ENCODE measurements at regions not wholly inside any gene's neighbourhood (a gene's known extent, or its start where the extent isn't known, plus 50 kb on each side); places are given as distances from the start of the nearest gene placed in this dataset.

DNA sequence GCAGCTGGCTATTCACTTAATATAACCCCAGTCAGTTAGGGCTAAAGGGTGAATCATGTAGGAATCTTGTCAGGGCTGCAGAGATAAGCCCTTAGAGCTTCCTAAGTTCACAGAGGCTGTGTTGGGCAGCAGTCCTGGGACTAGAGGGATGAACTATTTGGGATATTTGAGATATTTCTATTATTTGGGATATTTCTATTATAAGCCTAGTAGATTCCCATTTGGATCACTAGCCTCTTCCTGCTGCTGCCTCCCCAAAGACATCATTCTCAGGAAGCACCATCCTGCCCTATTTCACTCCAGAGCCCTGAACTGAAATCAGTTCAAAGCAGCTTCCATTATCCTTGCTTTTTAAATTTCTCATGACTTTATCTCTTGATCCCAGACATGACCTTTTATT lies 501.3 kb downstream of the NUF2 start:
- DNase-seq: no peak

GRCh38 chr1:163824006-163824405 lies 502.3 kb downstream of the NUF2 start:
- no peak for DNase-seq

GRCh38 chr1:163824490-163824889 lies 502.7 kb downstream of the NUF2 start:
- no peak for DNase-seq

DNA sequence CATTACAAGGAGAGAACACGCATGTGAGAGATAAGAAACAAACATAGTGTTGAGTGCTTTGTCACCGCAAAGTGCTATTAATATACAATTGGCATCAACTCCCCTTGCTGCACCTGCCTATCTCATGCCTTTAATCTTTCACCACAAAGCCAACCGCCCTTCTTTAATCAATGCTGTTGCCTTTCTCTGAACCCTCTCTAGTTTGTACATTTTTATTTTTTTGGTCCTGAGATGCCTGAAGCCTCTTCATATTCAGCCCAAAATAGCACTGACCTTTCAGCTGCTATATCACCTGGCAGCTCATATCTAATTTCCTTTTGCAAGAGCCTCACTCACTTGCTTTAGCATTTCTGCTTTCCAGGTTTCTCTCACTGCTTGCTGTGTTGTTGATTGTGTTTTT lies 504.7 kb downstream of the NUF2 start:
- DNase-seq: no peak

GRCh38 chr1:163834778-163835177 lies 513.0 kb downstream of the NUF2 start:
- DNase-seq: no peak

DNA sequence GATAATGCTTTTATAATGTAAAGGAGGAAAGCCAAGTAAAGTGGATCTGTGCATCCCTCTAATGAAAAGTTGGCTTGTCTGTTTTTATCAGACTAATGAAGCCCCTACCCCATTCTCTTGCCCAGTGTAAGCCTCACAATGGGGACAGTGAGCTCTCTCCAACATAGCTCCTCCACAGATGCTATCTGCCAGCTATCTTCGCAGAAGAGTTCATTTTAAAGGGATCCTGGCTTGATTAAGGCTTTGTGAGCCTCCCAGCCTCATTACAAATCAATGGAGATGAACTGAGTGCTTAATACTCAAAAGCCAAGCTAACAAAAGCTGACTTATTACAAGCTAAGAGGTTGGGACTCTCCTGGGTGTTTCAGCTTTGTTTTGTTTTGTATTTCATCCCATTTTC lies 514.7 kb downstream of the NUF2 start:
- no peak for DNase-seq

DNA sequence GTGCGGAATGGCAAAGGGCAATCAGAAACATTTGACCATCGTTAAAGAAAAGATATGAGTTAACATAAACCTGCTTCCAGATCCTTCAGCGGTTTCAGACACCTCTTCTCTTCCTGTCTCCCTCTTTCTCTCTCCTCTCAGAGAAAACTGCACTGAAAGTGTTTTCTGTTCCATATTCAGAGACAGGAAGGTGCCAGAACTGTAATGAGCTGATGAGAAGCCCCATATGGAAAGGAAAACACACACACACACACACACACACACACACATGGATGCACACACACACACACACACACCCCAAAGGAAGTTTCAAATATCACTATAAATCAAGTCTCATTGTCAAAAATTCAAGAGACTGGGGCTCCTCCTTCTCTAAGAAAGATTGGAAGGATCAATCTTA lies 515.5 kb downstream of the NUF2 start:
- DNase-seq: no peak

- no peak for DNase-seq
Measured at GRCh38 chr1:163842571-163842970, 520.8 kb downstream of the NUF2 start.

GRCh38 chr1:163844459-163844858 lies 522.7 kb downstream of the NUF2 start:
- DNase-seq: no peak

GRCh38 chr1:163845279-163845678 lies 523.5 kb downstream of the NUF2 start:
- no peak for DNase-seq

DNA sequence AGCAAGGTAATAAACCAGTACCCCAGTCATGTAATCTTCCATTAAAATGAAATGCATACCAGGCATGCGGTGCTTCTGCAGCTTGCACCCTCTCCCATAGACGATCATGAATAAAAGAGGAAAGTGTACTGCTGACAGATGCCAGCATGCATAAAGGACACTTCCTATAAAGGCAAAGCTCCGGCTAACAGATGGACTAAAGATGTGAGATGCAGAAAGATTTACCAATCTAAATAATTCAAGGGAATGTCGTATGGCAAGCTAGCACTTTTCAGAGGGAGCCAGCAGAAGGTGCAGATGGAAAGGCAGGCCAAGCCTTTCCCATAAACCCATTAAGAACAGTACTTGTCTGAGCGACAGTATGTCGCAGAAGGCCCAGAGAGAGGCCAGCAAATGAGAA lies 542.0 kb downstream of the NUF2 start:
- no peak for DNase-seq

GRCh38 chr1:163864207-163864606 lies 542.5 kb downstream of the NUF2 start:
- DNase-seq: no peak

GRCh38 chr1:163866564-163866963 lies 544.8 kb downstream of the NUF2 start:
- DNase-seq: no peak

DNA sequence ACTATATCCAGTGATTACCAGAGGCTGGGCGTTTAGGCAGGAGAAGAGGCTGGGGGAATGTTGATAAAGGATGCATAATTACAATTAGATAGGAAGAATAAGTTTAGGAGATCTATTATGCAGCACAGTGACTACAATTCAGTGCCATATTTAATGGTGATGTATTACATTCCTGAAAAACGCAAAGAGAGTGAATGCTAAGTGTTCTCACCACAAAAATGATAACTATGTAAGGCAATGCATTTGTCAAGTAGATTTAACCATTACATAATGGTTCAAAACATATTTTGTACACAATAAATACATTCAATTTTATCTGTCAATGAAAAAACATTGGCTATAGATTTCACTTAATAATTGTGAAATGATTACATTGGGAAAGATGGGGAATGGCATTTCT lies 548.9 kb downstream of the NUF2 start:
- DNase-seq: no peak

DNA sequence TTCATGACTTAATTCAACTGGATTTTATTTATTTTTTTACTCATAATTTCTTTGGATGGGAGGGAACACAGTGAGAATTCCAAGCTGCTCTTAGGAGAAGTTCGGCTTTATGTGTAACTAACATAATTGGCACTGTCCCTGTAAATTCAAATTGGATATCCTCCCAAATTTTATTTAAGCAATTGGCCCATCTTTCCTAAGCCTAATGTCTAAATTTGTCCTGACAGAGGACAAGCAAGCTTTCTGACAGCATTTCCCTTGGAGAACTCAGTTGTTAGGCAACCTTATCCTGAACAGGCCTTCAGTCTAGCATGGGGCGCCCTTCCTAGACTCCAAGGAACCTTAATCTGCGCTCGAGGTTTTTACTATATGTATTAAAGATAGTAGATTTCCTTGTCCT lies 550.3 kb downstream of the NUF2 start:
- no peak for DNase-seq

- peak in 1 of 2 experiments; percentile 18 for DNase-seq
Measured at GRCh38 chr1:163874070-163874469, 552.3 kb downstream of the NUF2 start.

GRCh38 chr1:163875200-163875926 lies 553.6 kb downstream of the NUF2 start:
- DNase-seq: no peak

DNA sequence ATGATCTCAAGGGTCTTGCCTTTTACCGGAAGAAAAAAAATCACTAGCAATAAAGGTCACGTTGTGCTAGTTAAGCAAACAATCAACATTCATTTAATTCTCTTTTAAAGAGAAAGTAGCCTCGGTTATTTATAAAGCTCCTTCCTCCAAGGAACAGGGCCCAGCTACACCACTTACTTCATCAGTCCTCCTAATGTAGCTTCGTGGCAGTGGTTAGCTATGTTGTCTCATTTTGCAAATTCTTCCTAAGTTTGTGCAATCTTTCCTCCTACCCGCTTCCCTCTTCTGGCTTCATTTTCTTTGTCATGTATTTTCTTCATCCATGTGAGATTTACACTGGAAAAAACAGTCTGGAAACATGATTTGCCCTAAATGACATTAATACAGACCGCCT lies 554.2 kb downstream of the NUF2 start:
- DNase-seq: no peak

- DNase-seq: no peak
Measured at GRCh38 chr1:163876546-163876945, 554.8 kb downstream of the NUF2 start.

- DNase-seq: no peak
Measured at GRCh38 chr1:163877016-163877415, 555.3 kb downstream of the NUF2 start.

DNA sequence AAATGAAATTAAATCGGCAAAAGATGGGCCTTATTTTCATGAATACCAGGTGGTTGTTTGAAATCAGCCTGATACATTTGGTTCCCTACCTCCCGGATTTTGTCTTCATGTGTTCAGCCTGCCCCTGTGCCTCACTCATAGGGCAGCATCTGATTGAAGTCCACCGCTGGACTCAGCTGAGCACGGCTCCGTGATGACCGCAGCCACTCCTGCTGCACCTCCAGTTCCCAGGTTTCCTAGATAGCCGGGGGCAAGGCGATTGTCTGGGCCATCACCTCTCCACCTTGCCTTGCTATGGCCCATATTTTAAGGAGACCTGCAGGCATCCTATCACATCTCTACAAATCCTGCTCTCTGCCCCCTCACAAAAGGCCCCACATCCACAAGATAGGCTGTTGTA lies 563.8 kb downstream of the NUF2 start:
- no peak for DNase-seq

GRCh38 chr1:163896001-163896400 lies 574.2 kb downstream of the NUF2 start:
- no peak for DNase-seq

DNA sequence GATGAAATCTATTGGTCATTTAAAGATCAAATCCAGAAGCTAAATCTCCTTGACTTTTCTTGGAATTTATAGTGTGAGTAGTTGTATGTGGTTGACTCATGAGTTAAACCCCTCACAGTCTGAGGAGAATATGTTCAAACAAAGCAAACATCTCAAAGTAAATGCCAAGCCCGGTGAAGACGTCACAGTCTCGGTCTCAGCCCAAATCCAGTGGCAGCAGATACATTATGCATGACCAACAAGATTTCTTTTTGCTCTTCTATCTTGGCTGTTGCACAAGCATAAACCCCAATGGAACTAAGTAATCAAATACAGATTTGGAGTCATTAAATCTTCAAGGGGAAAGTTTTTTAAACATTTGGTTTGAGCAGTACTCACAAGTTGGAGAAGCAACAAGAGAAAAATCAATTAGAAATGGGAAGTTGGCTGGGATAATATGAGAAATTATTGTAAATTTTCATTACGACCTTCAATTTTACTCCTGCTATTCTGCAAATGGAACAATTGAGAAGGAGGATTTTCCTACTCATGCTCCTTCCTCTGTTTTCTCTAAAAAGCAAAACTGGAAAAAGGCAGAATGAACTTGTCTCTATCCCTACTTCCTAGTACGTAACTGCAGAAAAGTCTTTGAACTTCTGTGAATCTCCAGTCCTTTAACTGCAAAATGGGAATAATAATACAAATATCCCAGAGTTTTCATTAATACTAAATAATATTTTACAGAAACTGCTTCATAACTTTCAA lies 575.8 kb downstream of the NUF2 start:
- DNase-seq: no peak

- DNase-seq: no peak
Measured at GRCh38 chr1:163906283-163906682, 584.5 kb downstream of the NUF2 start.
